Endothelial cell of umbilical vein (primary cell): ENCODE measurements at regions not wholly inside any gene's neighbourhood (a gene's known extent, or its start where the extent isn't known, plus 50 kb on each side); places are given as distances from the start of the nearest gene placed in this dataset.
"Not testable (repeated sequence)": the region's sequence is repeated elsewhere in the genome, so short reads cannot be mapped to it uniquely, and the experiment has no call there.

Source experiments
- BruUV-seq: library from RNA; stranded (reverse); fragments of 400-500 nt; replicated peaks from 2 replicates; lab custom pipeline; 2021; lab: Mats Ljungman, UMichigan
- CTCF ChIA-PET: fragments of 300-600, 350-600 bp; sonication (Branson Sonifier 250); formaldehyde crosslinking; loops from one replicate; lab custom pipeline; 2021; ENCODE audit warnings: antibody characterized with exemption, inconsistent platforms; lab: Charles Lee
- POLR2A ChIA-PET: fragments of 300-600, 350-600 bp; sonication (Branson Sonifier 250); formaldehyde crosslinking; loops from one replicate; lab custom pipeline; 2021; ENCODE audit warnings: antibody characterized with exemption, inconsistent platforms; lab: Charles Lee
- DNase-seq: peaks from one replicate; pipeline ENCODE4 v3.0.0-alpha.2; 2011; ENCODE audit warnings: low read depth, low spot score
- FAIRE-seq: peaks from 2 replicates; lab custom pipeline; 2011; peaks lifted over from hg19 to GRCh38; lab: Jason Lieb, UNC
- H2AFZ ChIP-seq: 2 replicates; pipeline ENCODE4 v1.6.0; 2012; ENCODE audit warnings: low read depth, low read length, control low read depth, inconsistent platforms
- H3K27ac ChIP-seq: 2 replicates; pipeline ENCODE4 v1.5.1; 2011; ENCODE audit warnings: low read depth, mild to moderate bottlenecking, control low read depth, low read length, moderate library complexity; ENCODE audit not compliant: insufficient read depth
- H3K27me3 ChIP-seq, 2 experiments: 2 replicates each; pipeline versions ENCODE4 v1.6.0 to v1.6.1; 2011; ENCODE audit warnings: low read length in 2 of 2, mixed read lengths in 1 of 2; ENCODE audit not compliant: control insufficient read depth in 2 of 2, insufficient read depth in 2 of 2
- H3K36me3 ChIP-seq, 2 experiments: 2 replicates in 1 of 2; 3 replicates in 1 of 2; pipeline ENCODE4 v1.5.1; 2011; ENCODE audit warnings: low read length in 2 of 2, mild to moderate bottlenecking in 1 of 2, moderate library complexity in 1 of 2; ENCODE audit not compliant: control insufficient read depth in 2 of 2, insufficient read depth in 2 of 2; ENCODE audit errors: extremely low read depth in 1 of 2
- H3K4me1 ChIP-seq: 3 replicates; pipeline ENCODE4 v1.5.1; 2011; ENCODE audit warnings: mild to moderate bottlenecking, low read length; ENCODE audit not compliant: control insufficient read depth, insufficient read depth; ENCODE audit errors: extremely low read depth
- H3K4me2 ChIP-seq: 2 replicates; pipeline ENCODE4 v1.6.1; 2011; ENCODE audit warnings: low read length, control low read depth, mixed read lengths; ENCODE audit not compliant: insufficient read depth
- H3K4me3 ChIP-seq, 3 experiments: fragments of 200-600 bp in 1 of 3; sonication (generic), shearing (Covaris generic) in 1 of 3; replicated peaks in 1 of 3; 2 replicates each; pipeline ENCODE4 v1.5.1; 2011 to 2016; ENCODE audit warnings: control low read depth in 3 of 3, low read length in 3 of 3, mild to moderate bottlenecking in 2 of 3, inconsistent platforms in 1 of 3, low read depth in 1 of 3, moderate library complexity in 1 of 3; ENCODE audit not compliant: insufficient read depth in 1 of 3
- H3K79me2 ChIP-seq: 2 replicates; pipeline ENCODE4 v1.6.0; 2012; ENCODE audit warnings: low read length, inconsistent platforms; ENCODE audit not compliant: control insufficient read depth, insufficient read depth
- H3K9ac ChIP-seq: replicated peaks from 2 replicates; pipeline ENCODE3; 2011; ENCODE audit warnings: low read length, control low read depth; ENCODE audit not compliant: insufficient read depth; ENCODE audit errors: extremely low read depth
- H3K9me1 ChIP-seq: replicated peaks from 3 replicates; pipeline ENCODE4 v1.6.0; 2011; ENCODE audit warnings: mild to moderate bottlenecking, low read length; ENCODE audit not compliant: control insufficient read depth, insufficient read depth; ENCODE audit errors: extremely low read depth
- H3K9me3 ChIP-seq: replicated peaks from 2 replicates; pipeline ENCODE4 v1.5.1; 2012; ENCODE audit warnings: low read length, inconsistent platforms; ENCODE audit not compliant: control insufficient read depth, insufficient read depth
- H4K20me1 ChIP-seq: replicated peaks from 2 replicates; pipeline ENCODE3; 2011; ENCODE audit warnings: mild to moderate bottlenecking, low read length; ENCODE audit not compliant: control insufficient read depth, insufficient read depth; ENCODE audit errors: extremely low read depth
- dilution Hi-C: fragments of 300-500 bp; cut with MboI; formaldehyde crosslinking; loops from one replicate; pipeline ENCODE4 v1.15.0; 2019; ENCODE audit warnings: low sequenced_read_pairs; ENCODE audit not compliant: extremely low pct_ligation_motif_present
- intact Hi-C: fragments of 100-400 bp; cut with micrococcal nuclease; formaldehyde crosslinking; loops from one replicate; pipeline ENCODE4 v1.10.0; 2022

GRCh38 chr15:20267051-20267730, 274.4 kb downstream of the GOLGA6L6 start:
- H3K4me2 ChIP-seq, H3K4me1 ChIP-seq, dilution Hi-C loops, H3K27me3 ChIP-seq, BruUV-seq, H3K9me3 ChIP-seq, POLR2A ChIA-PET, H3K9ac ChIP-seq, H4K20me1 ChIP-seq, H3K36me3 ChIP-seq, H3K4me3 ChIP-seq, H3K27ac ChIP-seq, FAIRE-seq, DNase-seq, CTCF ChIA-PET, H2AFZ ChIP-seq, intact Hi-C loops, H3K9me1 ChIP-seq, H3K79me2 ChIP-seq: not testable (repeated sequence)

GRCh38 chr15:20265710-20266109, 275.9 kb downstream of the GOLGA6L6 start:
- H3K9me1 ChIP-seq, FAIRE-seq, H3K4me2 ChIP-seq, H3K4me3 ChIP-seq, H3K9me3 ChIP-seq, dilution Hi-C loops, H3K36me3 ChIP-seq, POLR2A ChIA-PET, H3K27me3 ChIP-seq, H3K9ac ChIP-seq, H3K79me2 ChIP-seq, H3K27ac ChIP-seq, H2AFZ ChIP-seq, CTCF ChIA-PET, BruUV-seq, H4K20me1 ChIP-seq, H3K4me1 ChIP-seq, intact Hi-C loops, DNase-seq: not testable (repeated sequence)

DNA sequence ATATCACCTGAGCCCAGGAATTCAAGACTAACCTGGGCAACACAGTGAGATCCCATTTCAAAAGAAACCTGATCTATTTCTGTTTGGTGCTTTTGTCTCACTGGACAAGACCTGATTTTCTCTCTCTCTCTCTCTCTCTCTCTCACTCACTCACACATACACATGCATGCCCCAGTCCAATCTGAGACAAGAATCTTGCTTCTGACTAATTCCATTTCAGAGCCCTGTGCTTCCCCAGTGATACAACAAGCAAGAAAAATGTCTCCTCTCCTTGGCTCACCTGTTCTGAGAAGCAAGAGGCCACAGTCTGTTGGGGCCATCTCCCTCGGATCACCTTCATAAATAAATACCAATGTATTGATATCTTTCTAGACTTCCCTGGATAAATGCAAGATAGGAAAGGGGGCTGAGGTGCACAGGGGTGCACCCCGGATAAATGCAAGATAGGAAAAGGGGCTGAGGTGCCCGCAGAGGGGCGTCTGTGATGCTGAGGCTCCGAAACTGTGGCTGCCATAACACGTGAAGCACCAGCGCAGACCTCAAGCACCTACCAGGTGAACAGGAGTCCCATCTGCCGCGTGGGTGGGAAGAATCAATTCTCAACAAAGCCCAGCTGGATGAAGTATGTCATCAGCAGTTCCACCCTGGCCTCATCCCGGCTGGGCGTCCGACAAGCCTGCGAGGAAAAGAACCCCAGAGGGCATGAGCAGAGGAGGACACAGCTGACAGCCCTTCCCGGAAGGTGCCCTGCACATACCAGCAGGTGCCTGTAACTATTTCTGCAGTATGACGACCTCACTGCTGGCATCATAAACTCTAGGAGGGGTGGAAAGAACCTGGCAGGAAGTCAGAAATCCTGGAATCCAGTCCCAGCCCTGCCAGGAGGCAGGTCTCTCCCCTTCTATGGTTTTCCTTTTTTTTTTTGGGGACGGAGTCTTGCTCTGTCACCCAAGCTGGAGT, 280.0 kb downstream of the GOLGA6L6 start:
- H3K36me3 ChIP-seq, POLR2A ChIA-PET, DNase-seq, H3K27me3 ChIP-seq, H3K9me1 ChIP-seq, H2AFZ ChIP-seq, H3K9ac ChIP-seq, H3K27ac ChIP-seq, CTCF ChIA-PET, H3K4me2 ChIP-seq, intact Hi-C loops, H3K79me2 ChIP-seq, H4K20me1 ChIP-seq, H3K4me1 ChIP-seq, FAIRE-seq, BruUV-seq, H3K4me3 ChIP-seq, dilution Hi-C loops: not testable (repeated sequence)
- peaks cover 10% of the 10 kb centered on the region for H3K9me3 ChIP-seq

GRCh38 chr15:20260650-20261049, 280.9 kb downstream of the GOLGA6L6 start:
- FAIRE-seq, BruUV-seq, H3K4me2 ChIP-seq, POLR2A ChIA-PET, H3K4me1 ChIP-seq, H3K27ac ChIP-seq, H3K79me2 ChIP-seq, H3K36me3 ChIP-seq, H3K9ac ChIP-seq, H2AFZ ChIP-seq, CTCF ChIA-PET, intact Hi-C loops, H3K4me3 ChIP-seq, H4K20me1 ChIP-seq, dilution Hi-C loops, DNase-seq, H3K27me3 ChIP-seq, H3K9me1 ChIP-seq: not testable (repeated sequence)
- H3K9me3 ChIP-seq: peaks cover 10% of the 10 kb centered on the region
